ENCODE measurements at regions not wholly inside any gene's neighbourhood (a gene's known extent, or its start where the extent isn't known, plus 50 kb on each side); places are given as distances from the start of the nearest gene placed in this dataset.

DNA sequence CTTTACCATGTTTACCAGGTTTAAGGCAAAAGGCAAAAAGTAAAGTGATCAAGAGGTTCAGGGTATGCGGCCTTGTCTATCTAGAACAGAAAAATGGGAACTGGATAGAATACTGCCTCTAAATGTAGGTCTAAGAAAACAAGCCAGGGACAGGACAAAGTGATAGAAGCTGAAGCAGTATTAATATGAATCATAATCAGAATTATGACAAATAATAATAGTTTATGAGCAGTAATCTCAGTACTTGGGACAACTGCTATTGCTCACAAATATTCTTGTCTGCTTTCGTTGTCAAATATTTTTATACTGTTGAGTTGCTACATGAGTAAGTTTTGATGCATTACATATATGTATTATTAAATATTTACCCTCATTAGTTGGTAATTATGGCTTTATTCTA is 356.9 kb upstream of the RBMS3 start:
- Histone ChIP-seq H3K9me3 (ENCODE audit: control insufficient read depth, insufficient read depth, low read depth, low read length) (no peaks in the 10 kb centered on the region), H3K36me3 (ENCODE audit: control insufficient read depth, insufficient read depth, low read length) (no peaks in the 10 kb centered on the region), H3K4me1 (ENCODE audit: control insufficient read depth, insufficient read depth, low read length) (no peaks in the 10 kb centered on the region), H3K27me3 (ENCODE audit: control insufficient read depth, insufficient read depth, low read length) (no peaks in the 10 kb centered on the region), H3K4me3 (ENCODE audit: low read depth in 2 of 2, low read length in 2 of 2) (no peak overlapping the region), H3K27ac (ENCODE audit: low read length) (no peak overlapping the region)
- BruUV-seq (replicated peaks), result no TSS peak
- in situ Hi-C loops (cut with HindIII; ENCODE audit: low pct_unique_long_range_greater_than_20kb, low sequenced_read_pairs), result no loop called here
- TF ChIP-seq, protein P1, sequence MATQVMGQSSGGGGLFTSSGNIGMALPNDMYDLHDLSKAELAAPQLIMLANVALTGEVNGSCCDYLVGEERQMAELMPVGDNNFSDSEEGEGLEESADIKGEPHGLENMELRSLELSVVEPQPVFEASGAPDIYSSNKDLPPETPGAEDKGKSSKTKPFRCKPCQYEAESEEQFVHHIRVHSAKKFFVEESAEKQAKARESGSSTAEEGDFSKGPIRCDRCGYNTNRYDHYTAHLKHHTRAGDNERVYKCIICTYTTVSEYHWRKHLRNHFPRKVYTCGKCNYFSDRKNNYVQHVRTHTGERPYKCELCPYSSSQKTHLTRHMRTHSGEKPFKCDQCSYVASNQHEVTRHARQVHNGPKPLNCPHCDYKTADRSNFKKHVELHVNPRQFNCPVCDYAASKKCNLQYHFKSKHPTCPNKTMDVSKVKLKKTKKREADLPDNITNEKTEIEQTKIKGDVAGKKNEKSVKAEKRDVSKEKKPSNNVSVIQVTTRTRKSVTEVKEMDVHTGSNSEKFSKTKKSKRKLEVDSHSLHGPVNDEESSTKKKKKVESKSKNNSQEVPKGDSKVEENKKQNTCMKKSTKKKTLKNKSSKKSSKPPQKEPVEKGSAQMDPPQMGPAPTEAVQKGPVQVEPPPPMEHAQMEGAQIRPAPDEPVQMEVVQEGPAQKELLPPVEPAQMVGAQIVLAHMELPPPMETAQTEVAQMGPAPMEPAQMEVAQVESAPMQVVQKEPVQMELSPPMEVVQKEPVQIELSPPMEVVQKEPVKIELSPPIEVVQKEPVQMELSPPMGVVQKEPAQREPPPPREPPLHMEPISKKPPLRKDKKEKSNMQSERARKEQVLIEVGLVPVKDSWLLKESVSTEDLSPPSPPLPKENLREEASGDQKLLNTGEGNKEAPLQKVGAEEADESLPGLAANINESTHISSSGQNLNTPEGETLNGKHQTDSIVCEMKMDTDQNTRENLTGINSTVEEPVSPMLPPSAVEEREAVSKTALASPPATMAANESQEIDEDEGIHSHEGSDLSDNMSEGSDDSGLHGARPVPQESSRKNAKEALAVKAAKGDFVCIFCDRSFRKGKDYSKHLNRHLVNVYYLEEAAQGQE (IDR thresholded peaks at IDR 0.05; ENCODE audit: insufficient read depth in 1 of 2, low read depth in 2 of 2, low read length in 1 of 2), result no peak
- TF ChIP-seq SIN3A (IDR thresholded peaks at IDR 0.05; ENCODE audit: borderline replicate concordance, insufficient read depth, low read depth, low read length) (no peak), TCF7L2 (IDR thresholded peaks at IDR 0.05; ENCODE audit: low read depth, low read length) (no peak), POLR2AphosphoS5 (IDR thresholded peaks at IDR 0.05; ENCODE audit: low read depth, low read length) (no peak)
- TF ChIP-seq, protein P2, sequence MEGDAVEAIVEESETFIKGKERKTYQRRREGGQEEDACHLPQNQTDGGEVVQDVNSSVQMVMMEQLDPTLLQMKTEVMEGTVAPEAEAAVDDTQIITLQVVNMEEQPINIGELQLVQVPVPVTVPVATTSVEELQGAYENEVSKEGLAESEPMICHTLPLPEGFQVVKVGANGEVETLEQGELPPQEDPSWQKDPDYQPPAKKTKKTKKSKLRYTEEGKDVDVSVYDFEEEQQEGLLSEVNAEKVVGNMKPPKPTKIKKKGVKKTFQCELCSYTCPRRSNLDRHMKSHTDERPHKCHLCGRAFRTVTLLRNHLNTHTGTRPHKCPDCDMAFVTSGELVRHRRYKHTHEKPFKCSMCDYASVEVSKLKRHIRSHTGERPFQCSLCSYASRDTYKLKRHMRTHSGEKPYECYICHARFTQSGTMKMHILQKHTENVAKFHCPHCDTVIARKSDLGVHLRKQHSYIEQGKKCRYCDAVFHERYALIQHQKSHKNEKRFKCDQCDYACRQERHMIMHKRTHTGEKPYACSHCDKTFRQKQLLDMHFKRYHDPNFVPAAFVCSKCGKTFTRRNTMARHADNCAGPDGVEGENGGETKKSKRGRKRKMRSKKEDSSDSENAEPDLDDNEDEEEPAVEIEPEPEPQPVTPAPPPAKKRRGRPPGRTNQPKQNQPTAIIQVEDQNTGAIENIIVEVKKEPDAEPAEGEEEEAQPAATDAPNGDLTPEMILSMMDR (IDR thresholded peaks at IDR 0.05), result no peak
- ChIA-PET CTCF (no interaction called here), POLR2A (no interaction called here)
- ATAC-seq (no peak), DNase-seq (ENCODE audit: low read depth, low spot score) (no peak)
- intact Hi-C loops (cut with micrococcal nuclease; ENCODE audit: unreplicated experiment), result no loop called here

DNA sequence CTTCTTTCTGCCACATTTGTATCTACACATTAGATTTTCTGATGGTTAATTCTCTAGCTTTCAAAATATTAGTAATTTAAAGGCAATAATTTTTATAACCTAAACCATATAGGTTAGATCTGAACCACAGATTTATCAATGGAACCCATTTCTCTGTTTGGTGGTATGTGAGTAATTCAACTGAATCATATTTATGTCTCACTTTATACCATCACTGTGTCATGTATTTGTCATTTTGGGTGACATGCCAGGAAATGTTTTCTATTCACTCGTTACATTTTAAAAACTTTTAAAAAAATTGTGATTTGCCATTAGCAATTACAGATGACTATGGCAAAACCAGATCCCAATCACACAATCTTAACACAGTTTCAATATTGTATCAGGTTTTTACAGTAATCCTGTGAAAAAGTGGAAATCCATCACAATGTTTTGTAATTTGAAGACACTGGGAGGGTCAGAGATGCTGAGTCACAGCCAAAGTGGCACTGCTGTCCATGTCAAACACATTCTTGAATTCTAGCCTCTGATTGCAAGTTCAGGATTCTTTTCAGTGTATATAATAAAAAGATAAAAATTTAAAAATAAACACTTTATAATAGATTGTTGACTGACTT is 356.0 kb upstream of the RBMS3 start:
- Histone ChIP-seq H3K4me1 (ENCODE audit: control insufficient read depth, insufficient read depth, low read length) (no peaks in the 10 kb centered on the region), H3K27ac (ENCODE audit: low read length) (no peak overlapping the region), H3K27me3 (ENCODE audit: control insufficient read depth, insufficient read depth, low read length) (no peaks in the 10 kb centered on the region), H3K36me3 (ENCODE audit: control insufficient read depth, insufficient read depth, low read length) (no peaks in the 10 kb centered on the region), H3K4me3 (ENCODE audit: low read depth in 2 of 2, low read length in 2 of 2) (no peak overlapping the region), H3K9me3 (ENCODE audit: control insufficient read depth, insufficient read depth, low read depth, low read length) (no peaks in the 10 kb centered on the region)
- TF ChIP-seq TCF7L2 (IDR thresholded peaks at IDR 0.05; ENCODE audit: low read depth, low read length) (no peak), SIN3A (IDR thresholded peaks at IDR 0.05; ENCODE audit: borderline replicate concordance, insufficient read depth, low read depth, low read length) (no peak), POLR2AphosphoS5 (IDR thresholded peaks at IDR 0.05; ENCODE audit: low read depth, low read length) (no peak)
- TF ChIP-seq, protein P2 (IDR thresholded peaks at IDR 0.05), result no peak
- TF ChIP-seq, protein P1 (IDR thresholded peaks at IDR 0.05; ENCODE audit: insufficient read depth in 1 of 2, low read depth in 2 of 2, low read length in 1 of 2), result no peak
- ChIA-PET POLR2A (no interaction called here), CTCF (no interaction called here)
- DNase-seq (ENCODE audit: low read depth, low spot score) (no peak), ATAC-seq (no peak)
- no TSS peak for BruUV-seq (replicated peaks)
- in situ Hi-C loops (cut with HindIII; ENCODE audit: low pct_unique_long_range_greater_than_20kb, low sequenced_read_pairs) (no loop called here), intact Hi-C loops (cut with micrococcal nuclease; ENCODE audit: unreplicated experiment) (no loop called here)
